ENCODE measurements at regions not wholly inside any gene's neighbourhood (a gene's known extent, or its start where the extent isn't known, plus 50 kb on each side); places are given as distances from the start of the nearest gene placed in this dataset.

- DNase-seq (no peak), ATAC-seq (no peak)
- H3K27ac ChIP-seq, result no peak overlapping the region
- H3K9me3 ChIP-seq, result no peaks in the 10 kb centered on the region
- no peaks in the 10 kb centered on the region for H3K27me3 ChIP-seq
- no peaks in the 10 kb centered on the region for H3K4me1 ChIP-seq
- H3K4me3 ChIP-seq, result no peak overlapping the region
- no peak for TF ChIP-seq POLR2A (IDR thresholded peaks at IDR 0.05)
- no peak for TF ChIP-seq CTCF (IDR thresholded peaks at IDR 0.05)
- intact Hi-C loops (cut with DNase I), result no loop called here
- H3K36me3 ChIP-seq (replicated peaks in 1 of 2; ENCODE audit: insufficient read depth in 1 of 2, low read depth in 2 of 2), result no peaks in the 10 kb centered on the region
- 72 to 76% methylated on average over 3 of the region's 3 CpGs for WGBS, 2 donors
Observed at GRCh38 chr4:145280541-145280940, 100.2 kb upstream of the OTUD4 start.

GRCh38 chr4:145279122-145279960, 99.0 kb upstream of the OTUD4 start:
- no peak for TF ChIP-seq POLR2A (IDR thresholded peaks at IDR 0.05)
- TF ChIP-seq CTCF (IDR thresholded peaks at IDR 0.05), result no peak
- 63 to 70% methylated on average over 8 of the region's 8 CpGs for WGBS, 2 donors
- no peak for DNase-seq
- H3K4me3 ChIP-seq, result no peak overlapping the region
- no peak overlapping the region for H3K27ac ChIP-seq
- intact Hi-C loops (cut with DNase I), result no loop called here
- H3K27me3 ChIP-seq, result no peaks in the 10 kb centered on the region
- no peaks in the 10 kb centered on the region for H3K9me3 ChIP-seq
- H3K36me3 ChIP-seq (replicated peaks in 1 of 2; ENCODE audit: insufficient read depth in 1 of 2, low read depth in 2 of 2), result no peaks in the 10 kb centered on the region
- no peaks in the 10 kb centered on the region for H3K4me1 ChIP-seq
- ATAC-seq, result no peak

- TF ChIP-seq POLR2A (IDR thresholded peaks at IDR 0.05), result no peak
- TF ChIP-seq CTCF (IDR thresholded peaks at IDR 0.05), result no peak
- no peak overlapping the region for H3K27ac ChIP-seq
- WGBS, 2 donors, result 77 to 85% methylated on average over 2 of the region's 2 CpGs
- intact Hi-C loops (cut with DNase I), result no loop called here
- DNase-seq, result no peak
- no peak overlapping the region for H3K4me3 ChIP-seq
- H3K27me3 ChIP-seq, result no peaks in the 10 kb centered on the region
- H3K36me3 ChIP-seq (replicated peaks in 1 of 2; ENCODE audit: insufficient read depth in 1 of 2, low read depth in 2 of 2), result no peaks in the 10 kb centered on the region
- ATAC-seq, result no peak
- no peaks in the 10 kb centered on the region for H3K9me3 ChIP-seq
- H3K4me1 ChIP-seq, result no peaks in the 10 kb centered on the region
Observed at GRCh38 chr4:145278341-145279121, 98.1 kb upstream of the OTUD4 start.

- H3K4me3 ChIP-seq, result no peak overlapping the region
- H3K27me3 ChIP-seq, result no peaks in the 10 kb centered on the region
- H3K9me3 ChIP-seq, result no peaks in the 10 kb centered on the region
- ATAC-seq, result no peak
- no peak for DNase-seq
- 74 to 75% methylated on average over 1 of the region's 1 CpG for WGBS, 2 donors
- no peak for TF ChIP-seq POLR2A (IDR thresholded peaks at IDR 0.05)
- no peak for TF ChIP-seq CTCF (IDR thresholded peaks at IDR 0.05)
- intact Hi-C loops (cut with DNase I), result no loop called here
- no peaks in the 10 kb centered on the region for H3K4me1 ChIP-seq
- H3K36me3 ChIP-seq (replicated peaks in 1 of 2; ENCODE audit: insufficient read depth in 1 of 2, low read depth in 2 of 2), result no peaks in the 10 kb centered on the region
- H3K27ac ChIP-seq, result no peak overlapping the region
Observed at GRCh38 chr4:145277011-145277410, 96.6 kb upstream of the OTUD4 start.

Data from body of pancreas (tissue), 4 donors.